Amygdala (tissue), 56 donors: ENCODE measurements at regions not wholly inside any gene's neighbourhood (a gene's known extent, or its start where the extent isn't known, plus 50 kb on each side); places are given as distances from the start of the nearest gene placed in this dataset.
"Not testable (repeated sequence)": the region's sequence is repeated elsewhere in the genome, so short reads cannot be mapped to it uniquely, and the experiment has no call there.

Experiments
- DNase-seq, 56 donors: peaks; one replicate each; lab custom pipeline; 2025; lab: John Stamatoyannopoulos, UW

DNA sequence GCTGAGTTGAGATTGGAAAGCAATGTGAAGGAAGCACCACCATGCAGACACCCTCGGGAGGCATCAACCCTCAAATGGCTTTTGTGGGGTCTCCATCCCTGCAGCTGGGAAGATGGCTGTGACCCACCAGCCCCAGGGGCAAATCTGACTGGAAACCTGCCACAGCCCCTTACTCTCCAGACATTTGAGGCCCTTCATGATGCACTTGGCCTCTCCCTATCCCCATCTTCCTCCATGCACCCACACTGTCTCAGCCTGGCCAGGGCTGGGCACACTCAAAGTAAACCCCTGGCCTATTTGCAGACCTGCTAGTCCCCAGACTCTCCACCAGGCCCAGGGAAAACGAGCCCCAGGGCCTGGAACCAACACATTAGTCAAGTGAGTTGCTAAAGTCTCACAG, 205.2 kb downstream of the MATN1 start:
- DNase-seq: no peak

DNA sequence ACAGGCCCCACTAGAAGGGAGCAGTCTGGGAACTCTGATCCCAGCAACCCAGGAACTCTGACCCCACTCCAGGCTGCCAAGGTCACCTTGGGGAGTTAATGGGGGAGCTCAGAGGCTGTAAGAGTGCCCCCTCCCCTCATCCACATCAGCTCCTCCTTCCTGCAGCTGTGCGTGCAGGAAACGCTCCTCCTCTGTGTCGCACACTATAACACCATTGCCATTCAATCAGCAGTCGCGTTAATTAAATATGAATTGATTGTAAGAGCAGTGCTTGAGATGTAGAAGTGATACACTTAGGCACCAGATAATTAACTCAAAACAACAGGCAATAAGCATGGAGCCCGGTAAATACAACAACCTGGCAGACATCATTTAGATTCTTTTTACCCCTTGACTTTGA, 205.7 kb downstream of the MATN1 start:
- DNase-seq: not testable (repeated sequence)

DNA sequence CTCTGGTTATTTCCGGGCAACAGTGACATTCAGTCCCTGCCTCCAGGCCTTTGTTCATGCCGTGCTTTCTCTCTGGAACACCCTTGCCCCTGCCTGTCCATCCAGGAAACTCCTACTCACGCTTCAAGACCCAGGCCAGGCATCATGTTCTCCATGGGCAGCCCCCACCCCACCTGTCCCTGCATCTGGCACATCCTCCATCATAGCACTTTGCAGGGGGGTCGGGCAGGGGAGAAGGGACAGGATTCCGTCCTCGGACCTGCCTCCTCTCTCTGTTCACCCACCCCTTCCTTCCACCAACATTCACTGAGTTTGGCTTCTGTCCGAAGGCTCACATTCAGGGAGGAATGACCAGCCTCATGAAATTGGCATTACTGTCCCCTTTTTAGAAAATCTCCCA, 206.1 kb downstream of the MATN1 start:
- not testable (repeated sequence) for DNase-seq

DNA sequence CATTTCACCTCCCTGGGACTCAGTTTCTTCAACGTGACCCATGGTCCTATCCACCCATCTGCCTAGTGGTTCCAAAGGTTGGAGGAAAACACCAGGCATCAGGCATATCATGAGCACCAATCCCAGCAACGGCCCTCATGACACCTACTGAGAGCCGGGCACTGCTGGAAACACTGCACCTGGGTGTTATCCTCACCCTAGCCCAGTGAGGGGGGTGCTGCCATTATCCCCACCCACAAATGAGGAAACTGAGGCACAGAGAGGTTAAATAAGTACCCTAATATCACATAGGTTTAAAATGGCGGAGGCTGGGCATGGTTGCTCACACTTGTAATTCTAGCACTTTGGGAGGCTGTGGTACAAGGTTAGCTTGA, 206.9 kb downstream of the MATN1 start:
- DNase-seq: no peak

DNA sequence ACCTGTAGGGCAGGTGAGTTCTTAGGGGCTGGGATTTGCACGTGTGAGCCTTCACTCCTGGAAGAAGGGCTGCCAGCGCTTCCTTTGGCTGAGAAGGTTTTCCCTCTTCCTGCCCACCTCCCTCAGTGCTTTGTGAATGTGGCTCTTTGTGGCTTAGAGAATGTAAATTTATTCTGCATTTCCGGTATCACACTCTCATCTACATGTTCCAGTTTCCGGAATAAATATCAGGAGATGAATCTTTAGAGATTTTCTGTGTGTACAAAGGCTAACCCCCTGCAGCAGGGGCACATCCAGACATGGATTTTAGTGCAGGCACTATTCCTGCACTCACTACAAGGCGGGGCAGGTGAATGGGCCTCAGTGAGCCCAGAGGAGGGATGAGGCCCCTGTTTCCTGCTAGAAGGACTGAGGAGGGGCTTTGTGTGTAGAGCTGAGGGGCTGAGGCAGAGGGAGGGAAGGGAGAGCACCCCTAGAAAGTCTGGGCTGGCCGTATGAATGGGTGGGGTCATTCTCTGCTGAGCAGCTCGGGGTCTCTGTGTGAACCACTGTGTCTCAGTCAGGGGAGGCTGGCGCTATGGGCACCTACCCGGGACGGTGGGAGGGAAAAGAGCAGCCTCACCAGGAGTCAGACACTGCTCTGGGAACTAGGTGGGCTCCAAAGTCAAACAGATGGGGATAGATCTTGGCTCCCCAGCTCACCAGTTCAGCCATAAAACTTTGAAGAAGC, 207.5 kb downstream of the MATN1 start:
- no peak for DNase-seq

DNA sequence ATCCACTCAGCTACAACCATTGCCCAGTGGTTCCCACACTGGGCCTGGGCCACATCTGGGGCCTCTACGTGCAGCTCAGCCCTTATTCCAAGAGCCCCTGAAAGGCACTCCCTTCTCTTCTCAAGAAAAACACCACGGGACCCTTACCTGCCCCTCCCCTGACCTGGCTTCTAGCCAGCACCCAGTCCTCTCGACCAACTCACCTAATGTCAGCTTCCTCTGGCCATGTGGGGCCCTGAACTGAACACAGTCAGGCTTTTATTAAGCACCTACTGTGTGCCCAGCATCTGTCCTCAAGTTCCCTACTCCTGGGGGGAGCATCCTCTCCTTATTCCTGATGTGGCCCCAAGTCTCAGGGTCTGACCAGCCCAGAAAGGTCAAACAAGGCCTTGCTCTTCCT, 208.4 kb downstream of the MATN1 start:
- DNase-seq: no peak

DNA sequence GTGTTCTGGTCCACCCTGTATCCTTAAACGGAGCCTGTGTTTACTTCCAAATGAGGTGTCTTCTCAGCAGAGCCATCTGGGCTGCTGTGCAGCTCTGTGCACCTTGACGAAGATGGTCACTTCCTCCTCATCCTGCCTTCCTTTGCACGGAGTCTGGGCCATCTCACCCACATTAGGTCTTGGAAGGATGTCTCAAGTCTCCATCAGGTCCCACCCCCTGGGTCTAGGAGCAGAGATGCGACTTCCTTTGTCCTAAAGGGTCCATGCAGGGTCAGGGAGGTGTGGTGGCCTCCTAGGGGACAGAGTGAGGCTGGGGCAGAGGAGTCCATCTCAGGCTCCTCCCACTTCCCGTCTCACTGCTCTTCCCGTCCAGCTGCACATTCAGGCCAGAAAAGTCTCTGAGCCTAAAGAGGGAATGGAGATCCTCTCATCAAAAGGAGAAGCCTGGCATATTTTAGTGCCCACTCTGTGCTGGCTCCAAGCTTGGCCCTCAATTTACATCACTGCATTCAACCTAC, 209.2 kb downstream of the MATN1 start:
- DNase-seq: no peak

DNA sequence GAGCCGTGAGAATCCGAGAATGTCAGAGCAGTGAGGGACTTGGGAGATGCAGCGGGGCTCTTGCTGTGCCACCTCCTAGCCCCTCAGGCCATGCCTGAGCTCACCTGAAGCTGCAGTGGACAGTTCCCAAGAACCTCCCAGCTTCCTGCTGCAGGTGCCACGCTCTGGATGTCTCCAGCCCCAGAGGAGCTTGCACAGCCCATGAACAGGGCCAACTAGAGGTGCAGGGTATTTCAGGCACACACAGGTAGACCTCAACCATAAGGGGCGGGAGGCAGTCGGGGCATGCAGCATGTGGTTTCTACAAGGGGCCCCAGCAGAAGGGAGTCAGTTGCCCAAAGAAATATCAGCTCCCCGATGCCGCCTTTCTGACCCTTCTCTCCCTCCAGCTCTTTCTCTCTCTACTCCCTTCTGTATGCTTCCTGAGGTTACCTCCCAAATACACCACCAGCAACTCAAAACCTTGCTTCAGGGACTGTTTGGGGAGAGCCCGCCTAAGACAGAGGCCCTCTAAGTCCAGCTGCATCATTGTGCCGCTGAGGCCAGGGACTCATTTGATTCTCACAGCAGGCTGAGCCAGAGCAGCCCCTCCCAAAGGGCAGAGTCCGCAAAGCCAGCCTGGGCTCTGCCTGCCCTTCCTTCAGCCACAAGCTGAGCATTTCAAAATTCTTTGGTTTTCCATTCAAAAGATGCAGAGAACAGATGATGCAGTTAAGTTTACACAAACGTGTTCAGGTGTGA, 209.8 kb downstream of the MATN1 start:
- no peak for DNase-seq

DNA sequence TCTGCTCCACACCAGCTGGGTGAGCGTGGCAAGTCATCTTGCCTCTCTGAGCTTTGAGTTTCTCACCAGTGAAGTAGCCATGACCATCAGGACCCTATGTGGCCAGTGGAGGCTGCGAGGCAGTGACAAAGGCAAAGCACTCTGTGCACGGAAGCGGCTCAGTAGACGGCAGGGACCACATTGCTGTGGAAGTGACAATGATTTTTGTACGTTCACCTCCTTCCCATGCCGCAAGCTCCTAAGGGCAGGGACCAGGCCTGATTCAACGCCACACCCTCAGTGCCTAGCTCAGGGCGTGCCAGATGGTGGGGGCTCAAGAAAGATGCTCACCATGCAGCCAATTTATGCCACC, 210.5 kb downstream of the MATN1 start:
- no peak for DNase-seq

DNA sequence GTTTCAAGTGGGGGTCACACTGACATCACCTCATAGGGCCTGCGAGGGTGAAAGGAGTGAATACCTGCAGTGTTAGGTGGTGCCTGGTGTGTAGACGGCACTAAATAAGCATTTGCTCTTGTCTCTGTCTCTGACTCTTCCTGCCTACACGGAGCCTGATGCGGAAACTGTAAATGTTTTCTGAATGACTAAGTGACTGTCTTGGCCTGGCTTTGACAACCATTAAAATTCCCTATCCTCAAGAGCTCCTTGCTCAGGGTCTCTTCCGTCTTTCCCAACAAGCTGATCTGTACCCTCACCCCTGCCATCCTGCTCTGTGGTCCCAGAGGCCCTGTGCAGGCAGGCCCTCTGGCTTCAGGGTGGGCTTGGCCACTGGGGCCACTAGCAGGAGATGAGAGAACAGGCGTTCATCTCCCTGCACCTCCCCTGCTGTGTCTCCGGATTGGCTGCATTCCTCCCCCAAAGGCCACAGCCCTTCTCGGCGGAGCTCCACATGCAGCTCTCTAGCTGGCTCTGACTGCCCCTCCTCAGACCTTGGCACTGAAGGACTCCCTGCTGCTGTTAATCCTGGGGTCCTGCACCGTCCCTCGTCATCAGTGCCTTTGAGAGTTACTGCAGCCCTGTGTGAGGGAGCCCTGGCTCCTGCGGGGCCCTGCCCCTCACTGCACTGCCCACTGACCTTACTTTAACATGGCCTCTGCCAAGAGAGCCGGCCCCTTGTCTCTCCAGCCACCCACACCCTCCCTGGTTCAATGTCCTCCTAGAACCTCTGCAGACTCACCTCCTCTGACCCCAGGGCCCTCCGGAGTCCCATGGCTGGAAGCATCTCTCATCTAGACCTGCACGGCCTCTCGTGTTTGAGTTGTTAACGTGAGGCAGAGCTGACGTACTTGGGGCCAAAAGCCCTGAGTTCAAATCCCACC, 211.1 kb downstream of the MATN1 start:
- no peak for DNase-seq

DNA sequence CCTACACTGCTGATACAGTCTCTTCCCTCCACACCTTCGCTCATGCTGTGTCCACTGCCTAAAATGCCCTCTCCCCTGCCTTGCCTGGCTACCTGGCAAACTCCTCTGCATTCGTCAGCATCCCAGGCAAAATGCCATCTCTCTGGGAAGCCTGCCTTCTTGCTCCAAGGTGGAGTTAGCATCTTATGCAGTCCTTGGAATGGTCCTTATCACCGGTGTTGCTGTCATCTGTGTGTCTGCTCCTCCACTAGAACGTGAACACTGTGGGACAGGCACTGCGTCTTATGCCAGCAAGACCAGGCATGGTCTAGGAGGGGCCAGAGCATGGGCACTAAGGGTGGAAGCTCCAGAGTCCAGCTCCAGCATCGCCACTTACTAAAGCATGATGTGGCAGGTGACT, 211.8 kb downstream of the MATN1 start:
- no peak for DNase-seq

DNA sequence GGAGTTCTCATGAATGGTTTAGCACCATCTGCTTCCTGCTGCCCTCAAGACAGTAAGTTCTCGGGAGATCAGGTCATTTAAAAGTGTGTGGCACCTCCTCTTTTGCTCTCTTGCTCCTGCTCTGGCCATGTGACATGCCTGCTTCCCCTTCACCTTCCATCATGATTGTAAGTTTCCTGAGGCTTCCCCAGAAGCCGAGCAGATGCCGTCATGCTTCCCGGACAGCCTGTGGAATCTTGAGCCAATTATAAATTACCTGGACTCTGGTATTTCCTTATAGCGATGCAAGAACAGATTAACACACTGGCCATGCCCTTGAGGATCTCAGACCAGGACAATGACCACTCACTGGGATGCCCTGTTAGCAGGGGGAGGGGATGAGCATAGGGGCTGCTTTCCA, 212.3 kb downstream of the MATN1 start:
- no peak for DNase-seq

DNA sequence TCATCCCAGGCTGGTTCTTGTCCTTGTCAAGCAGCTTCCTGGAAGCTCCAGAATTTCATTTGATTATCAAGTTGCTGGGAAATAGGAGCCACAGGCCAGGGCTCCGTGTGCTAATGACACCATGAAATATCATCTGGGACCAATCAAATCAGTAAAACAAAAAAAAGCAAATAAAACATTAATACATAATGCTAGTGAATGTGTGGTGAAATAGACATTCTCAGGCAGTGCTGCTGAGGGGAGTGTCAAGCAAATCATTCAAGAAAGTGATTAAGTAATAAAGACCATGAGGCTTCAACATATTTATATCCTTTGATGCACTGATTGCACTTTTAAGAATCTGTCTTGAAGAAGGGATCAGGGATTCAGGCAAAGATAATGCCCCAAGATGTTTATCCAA, 213.7 kb downstream of the MATN1 start:
- no peak for DNase-seq

DNA sequence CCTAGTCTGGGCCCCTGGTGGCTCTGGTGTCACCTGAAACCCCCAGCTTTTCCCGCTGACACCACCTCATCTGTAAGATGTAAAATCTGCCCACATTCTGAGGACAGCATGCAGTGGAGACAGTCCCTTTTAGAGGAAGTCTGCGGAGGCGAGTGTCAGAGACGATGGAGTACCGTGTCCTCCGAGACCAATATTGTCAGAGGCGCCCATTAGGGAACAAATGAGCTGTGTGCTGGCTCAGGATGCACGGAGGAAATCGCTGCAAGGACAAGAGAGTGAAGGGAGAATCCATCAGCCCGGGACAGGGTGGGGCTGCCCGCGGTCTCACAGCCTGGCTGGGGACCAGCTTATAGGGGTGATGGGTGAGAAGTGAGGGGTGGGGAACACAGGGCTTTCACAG, 214.8 kb downstream of the MATN1 start:
- no peak for DNase-seq

DNA sequence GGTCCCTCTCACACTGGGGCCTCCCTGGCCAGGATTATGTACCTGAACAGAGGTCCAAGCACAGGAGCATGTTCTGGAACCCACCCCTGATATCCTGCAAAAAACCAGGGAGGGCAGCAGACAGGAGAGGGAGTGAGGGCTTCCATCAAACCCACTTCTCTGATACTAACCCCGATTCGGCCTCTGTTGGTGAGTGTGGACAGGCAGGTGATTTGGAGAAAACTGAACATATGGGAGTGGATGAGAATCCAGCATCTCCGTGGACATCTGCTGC, 215.3 kb downstream of the MATN1 start:
- DNase-seq: no peak

DNA sequence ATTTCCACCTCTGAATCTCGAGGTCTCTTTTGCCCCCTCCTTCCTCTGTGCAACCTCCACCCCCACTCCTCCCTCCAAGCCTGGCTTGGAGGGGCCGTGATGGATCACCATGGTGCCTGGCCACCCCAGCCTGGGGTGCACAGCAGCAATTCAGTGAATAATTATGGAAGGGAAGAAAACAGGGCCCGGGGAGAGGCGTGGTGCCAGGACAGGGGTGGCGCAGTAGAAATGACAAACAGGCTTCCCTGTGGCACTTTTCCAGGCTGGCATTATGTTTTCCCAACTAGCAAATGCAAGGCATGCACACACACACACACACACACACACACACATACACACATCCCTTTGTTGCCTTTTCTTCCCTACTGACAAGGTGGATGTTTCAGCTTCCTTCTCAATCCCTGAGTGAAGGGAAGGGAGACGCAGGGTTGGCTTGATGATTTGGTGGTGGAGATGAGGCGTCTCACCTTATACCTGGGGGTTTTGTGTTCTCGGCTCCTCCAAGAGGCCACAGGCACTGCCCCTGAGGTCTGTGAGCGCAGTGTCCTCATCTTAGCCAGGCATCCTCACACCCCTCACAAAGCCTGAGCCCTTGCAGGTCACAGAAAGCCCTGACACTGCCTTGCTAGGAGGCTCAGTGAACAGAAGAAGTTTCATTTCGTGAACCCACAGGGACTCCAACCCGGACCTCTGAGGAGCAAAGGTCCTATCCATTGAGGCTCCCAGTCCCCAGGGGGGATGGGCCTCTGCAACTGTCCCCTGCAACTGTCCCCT, 215.8 kb downstream of the MATN1 start:
- DNase-seq: no peak

DNA sequence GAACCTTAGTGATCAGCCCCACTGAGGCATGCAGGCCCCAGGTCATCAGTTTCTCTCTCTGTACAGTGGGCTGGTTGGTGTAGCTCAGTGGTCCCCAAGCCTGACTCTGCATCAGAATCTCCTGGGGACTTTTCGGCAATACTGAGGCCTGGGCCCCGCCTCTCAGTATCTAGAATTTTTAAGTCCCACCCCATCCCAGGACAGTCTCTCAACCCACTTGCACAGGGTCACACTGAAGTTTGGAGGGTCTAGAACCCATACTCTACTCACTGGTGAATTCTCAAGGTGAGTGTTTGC, 216.4 kb downstream of the MATN1 start:
- DNase-seq: no peak

DNA sequence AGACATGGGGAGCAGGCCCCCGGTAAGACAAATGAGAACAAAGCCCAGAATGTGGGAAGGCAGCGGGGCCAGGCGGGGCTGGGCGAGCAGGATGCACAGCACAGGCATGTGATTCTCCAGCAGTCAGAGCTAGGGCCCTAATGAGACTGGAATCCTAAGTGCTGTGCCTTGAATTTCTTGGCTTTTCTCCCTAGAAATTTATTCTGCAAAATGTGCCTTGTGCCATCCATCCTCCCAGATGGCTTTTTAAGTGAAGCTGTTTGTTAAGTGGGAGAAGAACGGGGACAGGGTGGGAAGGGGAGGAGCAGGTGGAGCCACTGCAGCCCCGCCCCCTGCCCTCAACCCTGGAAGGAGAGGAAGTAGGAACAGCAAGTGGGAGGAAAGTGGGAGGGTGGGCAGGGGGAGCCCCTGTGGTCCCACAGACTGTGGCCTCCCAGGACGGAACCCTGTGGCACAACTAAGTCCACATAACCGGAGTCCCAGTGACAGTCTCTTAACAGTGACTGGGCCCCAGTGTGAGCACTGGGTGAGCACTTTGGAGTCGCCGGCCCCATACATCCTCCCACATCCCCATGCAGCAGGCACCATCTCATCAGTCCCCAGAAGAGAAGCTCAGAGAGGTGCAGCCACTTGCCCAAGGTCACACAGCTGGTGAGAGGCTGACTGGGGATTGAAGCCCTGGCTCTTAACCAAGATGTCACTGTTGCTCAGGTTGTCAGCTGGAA, 216.9 kb downstream of the MATN1 start:
- peak in 1 of 56 donors; percentile 25 for DNase-seq

DNA sequence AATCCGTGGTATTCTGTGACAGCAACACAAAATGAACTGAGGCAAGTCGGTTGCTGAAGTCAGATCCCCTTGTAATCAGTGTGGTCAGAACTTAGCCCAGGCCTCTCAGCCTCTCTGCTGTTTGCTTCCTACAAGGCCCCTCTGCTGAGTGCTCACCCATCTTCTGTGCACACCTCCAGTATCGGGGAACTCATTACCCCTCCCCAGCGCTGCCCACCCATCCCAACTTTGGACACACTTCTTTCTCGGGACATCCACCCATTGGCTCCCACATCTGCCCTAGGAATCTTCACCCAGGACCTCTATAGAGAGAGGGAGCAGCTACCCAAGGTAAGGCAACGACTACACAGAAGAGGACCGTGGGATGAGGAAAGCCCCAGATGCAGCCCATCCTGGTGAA, 217.5 kb downstream of the MATN1 start:
- DNase-seq: no peak

DNA sequence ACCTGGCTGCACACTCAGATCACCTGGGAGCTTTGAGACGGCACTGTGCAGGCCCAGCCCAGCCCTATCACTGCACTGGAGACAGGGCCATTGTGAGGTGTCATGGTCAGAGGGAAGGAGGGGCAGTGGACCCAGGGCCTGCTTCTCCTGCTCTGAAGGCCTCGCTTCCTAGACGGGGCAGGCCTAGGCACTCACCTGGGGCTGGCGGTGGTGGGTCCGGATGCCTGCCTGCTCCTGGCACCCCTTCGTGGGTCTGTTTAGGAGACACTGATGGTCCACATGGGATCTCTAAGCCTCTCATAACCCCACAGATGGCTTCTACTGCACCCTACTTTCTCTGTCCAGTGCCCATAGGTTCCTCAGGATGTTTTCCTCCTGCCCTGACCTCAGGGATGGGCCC, 230.9 kb downstream of the MATN1 start:
- DNase-seq: no peak
